ENCODE measurements at regions not wholly inside any gene's neighbourhood (a gene's known extent, or its start where the extent isn't known, plus 50 kb on each side); places are given as distances from the start of the nearest gene placed in this dataset.

DNA sequence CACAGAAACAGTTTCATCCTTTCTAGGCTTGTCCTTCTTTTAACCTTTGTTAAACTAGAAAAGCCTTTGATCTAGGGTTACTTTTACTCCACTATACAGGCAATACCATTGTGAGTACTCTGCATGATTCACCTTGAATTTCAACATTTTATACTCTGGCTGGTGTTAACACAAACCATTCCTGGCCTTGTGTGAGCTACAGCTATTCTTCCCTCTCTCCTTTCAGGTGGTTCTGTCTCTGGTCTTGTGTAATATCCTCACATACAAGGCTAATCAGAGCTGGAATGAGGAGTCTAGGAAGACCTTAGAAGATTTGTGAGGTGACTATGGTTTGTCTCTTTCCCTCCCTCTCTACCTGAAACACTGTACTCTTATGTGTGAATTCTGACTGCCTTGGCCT is 837.4 kb upstream of the USP15 start:
- no peaks in the 10 kb centered on the region for H3K4me1 Mint-ChIP-seq
- DNase-seq (ENCODE audit: low spot score in 2 of 2, unreplicated experiment in 2 of 2), result no peak
- H3K36me3 Mint-ChIP-seq, result no peaks in the 10 kb centered on the region
- H3K4me3 Mint-ChIP-seq, result no peak overlapping the region
- TF ChIP-seq, protein P1, sequence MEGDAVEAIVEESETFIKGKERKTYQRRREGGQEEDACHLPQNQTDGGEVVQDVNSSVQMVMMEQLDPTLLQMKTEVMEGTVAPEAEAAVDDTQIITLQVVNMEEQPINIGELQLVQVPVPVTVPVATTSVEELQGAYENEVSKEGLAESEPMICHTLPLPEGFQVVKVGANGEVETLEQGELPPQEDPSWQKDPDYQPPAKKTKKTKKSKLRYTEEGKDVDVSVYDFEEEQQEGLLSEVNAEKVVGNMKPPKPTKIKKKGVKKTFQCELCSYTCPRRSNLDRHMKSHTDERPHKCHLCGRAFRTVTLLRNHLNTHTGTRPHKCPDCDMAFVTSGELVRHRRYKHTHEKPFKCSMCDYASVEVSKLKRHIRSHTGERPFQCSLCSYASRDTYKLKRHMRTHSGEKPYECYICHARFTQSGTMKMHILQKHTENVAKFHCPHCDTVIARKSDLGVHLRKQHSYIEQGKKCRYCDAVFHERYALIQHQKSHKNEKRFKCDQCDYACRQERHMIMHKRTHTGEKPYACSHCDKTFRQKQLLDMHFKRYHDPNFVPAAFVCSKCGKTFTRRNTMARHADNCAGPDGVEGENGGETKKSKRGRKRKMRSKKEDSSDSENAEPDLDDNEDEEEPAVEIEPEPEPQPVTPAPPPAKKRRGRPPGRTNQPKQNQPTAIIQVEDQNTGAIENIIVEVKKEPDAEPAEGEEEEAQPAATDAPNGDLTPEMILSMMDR (IDR thresholded peaks at IDR 0.05; ENCODE audit: unreplicated experiment), result no peak
- H3K27me3 Mint-ChIP-seq (ENCODE audit: low read depth), result no peaks in the 10 kb centered on the region
- H3K9me3 Mint-ChIP-seq, result peaks cover 22% of the 10 kb centered on the region
- no peak overlapping the region for H3K27ac Mint-ChIP-seq

DNA sequence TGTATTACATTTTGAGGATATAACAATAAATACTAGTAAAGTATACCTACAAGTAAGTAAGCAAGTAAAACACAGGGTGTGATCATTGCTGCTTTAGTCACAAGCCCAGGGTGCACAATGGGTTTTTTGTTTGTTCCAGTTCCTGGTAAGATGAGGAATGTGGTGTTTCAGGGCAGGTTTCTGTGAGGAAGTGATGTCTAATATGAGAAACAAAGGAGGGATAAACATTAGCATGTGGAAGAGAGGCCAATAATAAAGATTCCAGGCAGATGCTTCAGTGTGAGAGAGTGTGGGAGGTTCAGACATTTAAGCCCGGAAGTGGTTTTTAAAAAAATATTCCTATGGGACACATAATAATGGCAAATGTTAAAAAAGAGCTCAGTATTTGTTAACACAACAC is 808.1 kb upstream of the USP15 start:
- TF ChIP-seq, protein P1 (IDR thresholded peaks at IDR 0.05; ENCODE audit: unreplicated experiment), result no peak
- no peaks in the 10 kb centered on the region for H3K9me3 Mint-ChIP-seq
- DNase-seq (ENCODE audit: low spot score in 2 of 2, unreplicated experiment in 2 of 2), result no peak
- no peaks in the 10 kb centered on the region for H3K36me3 Mint-ChIP-seq
- H3K27ac Mint-ChIP-seq, result no peak overlapping the region
- no peak overlapping the region for H3K4me3 Mint-ChIP-seq
- H3K27me3 Mint-ChIP-seq (ENCODE audit: low read depth), result no peaks in the 10 kb centered on the region
- no peaks in the 10 kb centered on the region for H3K4me1 Mint-ChIP-seq

DNA sequence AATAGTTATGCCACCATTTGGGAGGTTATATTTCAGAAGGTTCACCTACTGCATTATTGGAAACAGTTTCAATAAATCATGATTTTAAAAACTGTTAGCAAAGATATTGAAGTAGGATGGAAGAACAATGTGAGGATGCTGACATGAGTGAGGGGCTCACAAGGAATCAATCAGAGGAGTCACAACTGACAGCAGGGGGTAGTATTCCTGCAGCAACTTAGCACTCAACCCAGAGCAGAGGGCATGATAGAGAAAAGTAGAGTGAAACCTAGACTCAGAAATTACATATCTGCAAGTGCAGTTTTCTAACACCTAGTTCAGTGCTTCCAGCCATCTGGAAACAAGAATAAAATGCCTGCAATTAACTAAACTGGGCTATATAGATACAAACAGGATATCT is 772.5 kb upstream of the USP15 start:
- peaks cover 34% of the 10 kb centered on the region for H3K9me3 Mint-ChIP-seq
- H3K27ac Mint-ChIP-seq, result no peak overlapping the region
- no peaks in the 10 kb centered on the region for H3K36me3 Mint-ChIP-seq
- H3K27me3 Mint-ChIP-seq (ENCODE audit: low read depth), result peaks cover 4% of the 10 kb centered on the region
- no peaks in the 10 kb centered on the region for H3K4me1 Mint-ChIP-seq
- H3K4me3 Mint-ChIP-seq, result no peak overlapping the region
- TF ChIP-seq, protein P1 (IDR thresholded peaks at IDR 0.05; ENCODE audit: unreplicated experiment), result no peak
- no peak for DNase-seq (ENCODE audit: low spot score in 2 of 2, unreplicated experiment in 2 of 2)

DNA sequence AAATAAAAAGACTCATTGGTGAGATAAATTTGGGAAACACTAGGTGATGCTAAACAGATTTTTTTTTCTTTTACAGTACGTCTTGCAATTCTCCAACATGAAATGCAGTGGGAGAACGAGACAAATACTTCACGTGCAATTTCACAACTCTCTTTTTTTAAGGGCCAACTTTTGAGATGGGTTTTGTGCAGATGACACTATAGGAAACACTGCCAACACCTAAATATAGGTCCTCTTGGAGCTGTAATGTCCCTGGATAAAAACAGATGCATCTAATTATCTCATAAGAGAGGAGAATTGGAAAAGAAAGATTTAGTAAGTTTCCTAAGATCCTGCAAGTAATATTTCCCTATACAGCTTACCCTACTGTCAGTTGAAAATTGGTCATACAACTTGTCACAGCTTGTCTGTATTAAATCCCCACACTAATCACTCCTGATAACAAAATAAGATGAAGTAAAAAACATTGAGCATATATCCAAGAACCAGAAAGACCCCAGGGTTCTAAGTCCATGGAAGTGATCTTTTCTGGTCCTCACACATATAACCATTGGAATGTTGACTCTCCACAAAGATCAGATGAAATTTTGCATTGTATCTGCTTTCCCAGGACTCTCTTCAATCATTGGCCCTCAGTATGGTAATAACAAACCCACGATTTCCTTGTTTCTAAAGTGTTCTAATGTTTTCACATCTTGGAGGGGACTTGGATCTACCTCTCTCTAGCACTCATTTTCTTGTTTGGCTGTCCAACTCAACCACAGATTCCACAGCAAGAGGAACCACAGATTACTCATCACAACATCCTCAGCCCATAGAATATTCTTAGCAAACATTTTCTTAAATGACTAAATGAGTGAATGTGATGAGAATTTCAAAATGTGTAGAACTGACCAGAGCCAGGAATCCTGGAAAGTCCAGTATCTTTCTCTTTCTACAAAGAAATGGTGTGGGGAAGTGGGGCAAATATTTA is 769.4 kb upstream of the USP15 start:
- H3K9me3 Mint-ChIP-seq, result peaks cover 9% of the 10 kb centered on the region
- no peaks in the 10 kb centered on the region for H3K4me1 Mint-ChIP-seq
- no peak overlapping the region for H3K27ac Mint-ChIP-seq
- DNase-seq (ENCODE audit: low spot score in 2 of 2, unreplicated experiment in 2 of 2), result no peak
- no peak overlapping the region for H3K4me3 Mint-ChIP-seq
- H3K36me3 Mint-ChIP-seq, result no peaks in the 10 kb centered on the region
- TF ChIP-seq, protein P1 (IDR thresholded peaks at IDR 0.05; ENCODE audit: unreplicated experiment), result no peak
- peaks cover 10% of the 10 kb centered on the region for H3K27me3 Mint-ChIP-seq (ENCODE audit: low read depth)

DNA sequence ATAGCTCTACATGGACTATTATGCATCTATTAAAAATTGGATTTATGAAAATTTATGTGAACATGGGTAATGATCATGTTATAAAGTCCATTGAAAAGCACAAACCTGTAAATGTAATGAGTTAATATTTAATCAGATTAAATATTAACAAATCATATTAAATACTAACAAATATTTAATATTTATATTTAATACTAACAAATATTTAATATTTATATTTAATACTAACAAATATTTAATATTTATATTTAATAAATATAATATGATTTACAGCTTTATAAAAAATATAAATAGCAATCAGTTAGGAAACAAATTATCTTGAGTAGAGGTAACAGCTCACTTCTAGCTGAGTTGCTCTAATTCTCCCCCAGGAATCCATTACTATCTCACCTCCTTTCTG is 758.0 kb upstream of the USP15 start:
- no peak for DNase-seq (ENCODE audit: low spot score in 2 of 2, unreplicated experiment in 2 of 2)
- Mint-ChIP-seq H3K4me3 (no peak overlapping the region), H3K9me3 (no peaks in the 10 kb centered on the region), H3K36me3 (no peaks in the 10 kb centered on the region), H3K27ac (no peak overlapping the region), H3K27me3 (ENCODE audit: low read depth) (no peaks in the 10 kb centered on the region), H3K4me1 (no peaks in the 10 kb centered on the region)
- TF ChIP-seq, protein P1 (IDR thresholded peaks at IDR 0.05; ENCODE audit: unreplicated experiment), result no peak
